Endodermal cell (in vitro differentiated cells): ENCODE measurements at regions not wholly inside any gene's neighbourhood (a gene's known extent, or its start where the extent isn't known, plus 50 kb on each side); places are given as distances from the start of the nearest gene placed in this dataset.

Experiments used
- DNase-seq: peaks from one replicate; pipeline ENCODE4 v3.0.0-alpha.2; 2017
- H3K27ac ChIP-seq: 2 replicates; pipeline ENCODE4 v1.5.1; 2013; ENCODE audit warnings: mild to moderate bottlenecking, low read depth, low read length, moderate library complexity
- H3K27me3 ChIP-seq: 2 replicates; pipeline ENCODE4 v1.6.1; 2013; ENCODE audit warnings: mild to moderate bottlenecking, low read length, moderate library complexity; ENCODE audit not compliant: insufficient read depth, control insufficient read depth, poor library complexity, severe bottlenecking
- H3K36me3 ChIP-seq: 2 replicates; pipeline ENCODE4 v1.7.0; 2013; ENCODE audit warnings: mild to moderate bottlenecking, low read length, moderate library complexity; ENCODE audit not compliant: control insufficient read depth, insufficient read depth
- H3K4me1 ChIP-seq: one replicate; pipeline ENCODE4 v1.7.0; 2013; ENCODE audit warnings: low read length; ENCODE audit not compliant: control insufficient read depth, insufficient read depth
- H3K4me3 ChIP-seq: 2 replicates; pipeline ENCODE4 v1.5.1; 2013; ENCODE audit warnings: mild to moderate bottlenecking, low read length, moderate library complexity
- H3K9ac ChIP-seq: 2 replicates; pipeline ENCODE4 v1.6.1; 2013; ENCODE audit warnings: mild to moderate bottlenecking, low read length, moderate library complexity; ENCODE audit not compliant: poor library complexity, severe bottlenecking; ENCODE audit errors: extremely low read depth
- H3K9me3 ChIP-seq: 2 replicates; pipeline ENCODE4 v1.6.1; 2013; ENCODE audit warnings: mild to moderate bottlenecking, low read length, moderate library complexity; ENCODE audit not compliant: control insufficient read depth
- H3K27ac Mint-ChIP-seq: 2 replicates; pipeline ENCODE4 v1.8.0; 2020; ENCODE audit warnings: mixed read lengths
- H3K27me3 Mint-ChIP-seq: 2 replicates; pipeline ENCODE4 v1.8.0; 2021; ENCODE audit warnings: mild to moderate bottlenecking, mixed read lengths; ENCODE audit not compliant: insufficient read depth
- H3K36me3 Mint-ChIP-seq: 2 replicates; pipeline ENCODE4 v1.8.0; 2020; ENCODE audit warnings: low read depth, mixed read lengths
- H3K4me1 Mint-ChIP-seq: 2 replicates; pipeline ENCODE4 v1.8.0; 2020; ENCODE audit warnings: mixed read lengths
- H3K4me3 Mint-ChIP-seq: 2 replicates; pipeline ENCODE4 v1.8.0; 2020; ENCODE audit warnings: mild to moderate bottlenecking, moderate library complexity, mixed read lengths
- H3K9me3 Mint-ChIP-seq: 2 replicates; pipeline ENCODE4 v1.8.0; 2020; ENCODE audit warnings: mild to moderate bottlenecking, mixed read lengths
- CTCF ChIP-seq: fragments of 200-600 bp; sonication (generic); conservative IDR thresholded peaks from 2 replicates; pipeline ENCODE4 v1.5.0; 2021; ENCODE audit warnings: antibody characterized with exemption, mild to moderate bottlenecking
- WGBS, 2 experiments: methylation state at CpG; one replicate each; pipeline versions ENCODE4 v1.1.5 to v1.1.7; 2013; ENCODE audit warnings: missing lambda C conversion rate in 2 of 2, mixed read lengths in 1 of 2; ENCODE audit not compliant: insufficient coverage in 1 of 2, insufficient read length in 1 of 2; 5-methylcytosine and 5-hydroxymethylcytosine counted together

- Histone ChIP-seq H3K9ac (no peak overlapping the region), H3K4me1 (no peaks in the 10 kb centered on the region), H3K9me3 (no peaks in the 10 kb centered on the region), H3K4me3 (no peak overlapping the region), H3K27me3 (no peaks in the 10 kb centered on the region), H3K36me3 (no peaks in the 10 kb centered on the region), H3K27ac (no peak overlapping the region)
- WGBS, 2 experiments = 93 to 96% methylated on average over 2 to 6 of the region's 6 CpGs
- no peak for DNase-seq
- TF ChIP-seq CTCF = no peak
- Mint-ChIP-seq H3K9me3 (no peaks in the 10 kb centered on the region), H3K4me1 (peaks cover 12% of the 10 kb centered on the region), H3K4me3 (no peak overlapping the region), H3K36me3 (no peaks in the 10 kb centered on the region), H3K27me3 (no peaks in the 10 kb centered on the region), H3K27ac (no peak overlapping the region)
Observed at GRCh38 chr3:74507691-74508090, 106.8 kb downstream of the CNTN3 start.

- Histone ChIP-seq H3K4me1 (no peaks in the 10 kb centered on the region), H3K27me3 (no peaks in the 10 kb centered on the region), H3K9ac (no peak overlapping the region), H3K27ac (no peak overlapping the region), H3K36me3 (no peaks in the 10 kb centered on the region), H3K4me3 (no peak overlapping the region), H3K9me3 (no peaks in the 10 kb centered on the region)
- Mint-ChIP-seq H3K36me3 (no peaks in the 10 kb centered on the region), H3K27ac (no peak overlapping the region), H3K4me1 (peaks cover 13% of the 10 kb centered on the region), H3K4me3 (no peak overlapping the region), H3K27me3 (no peaks in the 10 kb centered on the region), H3K9me3 (no peaks in the 10 kb centered on the region)
- no peak for TF ChIP-seq CTCF
- 83 to 92% methylated on average over 1 of the region's 1 CpG for WGBS, 2 experiments
- DNase-seq = no peak
Observed at GRCh38 chr3:74506246-74506645, 108.2 kb downstream of the CNTN3 start.

GRCh38 chr3:74501007-74501406, 113.5 kb downstream of the CNTN3 start:
- WGBS, 2 experiments = 97 to 100% methylated on average over 6 of the region's 6 CpGs
- Mint-ChIP-seq H3K27ac (no peak overlapping the region), H3K4me3 (no peak overlapping the region), H3K9me3 (no peaks in the 10 kb centered on the region), H3K27me3 (no peaks in the 10 kb centered on the region), H3K4me1 (peaks cover 1% of the 10 kb centered on the region), H3K36me3 (no peaks in the 10 kb centered on the region)
- no peak for DNase-seq
- Histone ChIP-seq H3K27ac (no peak overlapping the region), H3K9ac (no peak overlapping the region), H3K4me1 (no peaks in the 10 kb centered on the region), H3K36me3 (no peaks in the 10 kb centered on the region), H3K27me3 (no peaks in the 10 kb centered on the region), H3K9me3 (no peaks in the 10 kb centered on the region), H3K4me3 (no peak overlapping the region)
- TF ChIP-seq CTCF = no peak
